HepG2 (cell line): ENCODE measurements at regions not wholly inside any gene's neighbourhood (a gene's known extent, or its start where the extent isn't known, plus 50 kb on each side); places are given as distances from the start of the nearest gene placed in this dataset.

Source experiments
- ATAC-seq: fragments of 200-7000 bp; cut with Tn5 transposase; 3 replicates; pipeline ENCODE4 v1.9.1; 2020; ENCODE audit warnings: mild to moderate bottlenecking, moderate library complexity
- BruUV-seq: library from RNA; stranded (reverse); fragments of 400-500 nt; replicated peaks from 2 replicates; lab custom pipeline; 2021; lab: Mats Ljungman, UMichigan
- CTCF ChIA-PET: fragments of 300-600 bp; formaldehyde crosslinking; extraction: SDS; loops from one replicate; lab custom pipeline; 2021; ENCODE audit warnings: low total read pairs, inconsistent platforms, low intra/inter-chr PET ratio; lab: Yijun Ruan, JAX
- POLR2A ChIA-PET: fragments of 350-600 bp; sonication (Branson Sonifier 250); formaldehyde crosslinking; loops from one replicate; lab custom pipeline; 2020; ENCODE audit warnings: antibody characterized with exemption, inconsistent platforms; lab: Yijun Ruan, JAX
- DNase-seq: peaks from one replicate; pipeline ENCODE4 v3.0.0-alpha.2; 2015; ENCODE audit warnings: low spot score
- FAIRE-seq: peaks from 3 replicates; lab custom pipeline; 2011; peaks lifted over from hg19 to GRCh38; lab: Jason Lieb, UNC
- H2AFZ ChIP-seq: one replicate; pipeline ENCODE4 v1.6.1; 2011; ENCODE audit warnings: low read length, inconsistent platforms
- H3K27ac ChIP-seq: fragments of 300-600 bp; 3 replicates; pipeline ENCODE4 v1.8.0; 2011; ENCODE audit warnings: mixed run types, mild to moderate bottlenecking, mixed read lengths, low read length, inconsistent platforms; ENCODE audit not compliant: insufficient read depth; ENCODE audit errors: extremely low read length
- H3K27me3 ChIP-seq, 2 experiments: fragments of 200-600 bp in 1 of 2; 2 replicates in 1 of 2; 3 replicates in 1 of 2; pipeline versions ENCODE4 v1.6.0 to v1.8.0; 2011; ENCODE audit warnings: low read length in 2 of 2, mild to moderate bottlenecking in 2 of 2, moderate library complexity in 2 of 2, inconsistent platforms in 1 of 2; ENCODE audit not compliant: insufficient read depth in 2 of 2, control insufficient read depth in 1 of 2
- H3K36me3 ChIP-seq, 2 experiments: fragments of 200-600 bp in 1 of 2; replicated peaks in 1 of 2; 2 replicates in 1 of 2; 3 replicates in 1 of 2; pipeline versions ENCODE4 v1.5.1 to v1.8.0; 2011; ENCODE audit warnings: low read length in 2 of 2, inconsistent platforms in 1 of 2; ENCODE audit not compliant: insufficient read depth in 2 of 2, control insufficient read depth in 1 of 2
- H3K4me1 ChIP-seq: 2 replicates; pipeline ENCODE4 v1.5.1; 2012; ENCODE audit warnings: low read length, inconsistent platforms; ENCODE audit not compliant: insufficient read depth
- H3K4me2 ChIP-seq: 2 replicates; pipeline ENCODE4 v1.6.0; 2011; ENCODE audit warnings: low read depth, low read length, inconsistent platforms
- H3K4me3 ChIP-seq, 3 experiments: fragments of 200-600 bp in 1 of 3; sonication (generic), shearing (Covaris generic) in 1 of 3; replicated peaks in 1 of 3; 2 replicates each; pipeline ENCODE4 v1.5.1; 2011 to 2016; ENCODE audit warnings: low read length in 3 of 3, inconsistent platforms in 2 of 3, low read depth in 2 of 3, mild to moderate bottlenecking in 2 of 3, control low read depth in 1 of 3, mixed read lengths in 1 of 3; ENCODE audit not compliant: insufficient read depth in 1 of 3
- H3K79me2 ChIP-seq: one replicate; pipeline ENCODE4 v1.6.1; 2011; ENCODE audit warnings: low read length, inconsistent platforms; ENCODE audit not compliant: insufficient read depth
- H3K9ac ChIP-seq: 2 replicates; pipeline ENCODE4 v1.6.0; 2011; ENCODE audit warnings: mild to moderate bottlenecking, low read depth, low read length, inconsistent platforms; ENCODE audit not compliant: insufficient read depth
- H3K9me3 ChIP-seq: 2 replicates; pipeline ENCODE4 v1.5.1; 2012; ENCODE audit warnings: mild to moderate bottlenecking, low read length
- H4K20me1 ChIP-seq: 2 replicates; pipeline ENCODE4 v1.6.0; 2011; ENCODE audit warnings: inconsistent platforms, mild to moderate bottlenecking, low read length, moderate library complexity; ENCODE audit not compliant: insufficient read depth
- ATF2 ChIP-seq: sonication (generic); formaldehyde crosslinking; IDR thresholded peaks from 2 replicates; pipeline ENCODE4 v1.4.0; 2020; ENCODE audit warnings: missing genetic modification reagents
- BRCA1 ChIP-seq: sonication (generic); formaldehyde crosslinking; IDR thresholded peaks from 2 replicates; pipeline ENCODE4 v1.4.0; 2020; ENCODE audit warnings: missing genetic modification reagents
- ETS1 ChIP-seq: sonication (generic); formaldehyde crosslinking; IDR thresholded peaks from 2 replicates; pipeline ENCODE4 v1.4.0; 2020; ENCODE audit warnings: missing genetic modification reagents
- FOXO1 ChIP-seq: sonication (generic); formaldehyde crosslinking; IDR thresholded peaks from 2 replicates; pipeline ENCODE4 v1.4.0; 2020; ENCODE audit warnings: missing genetic modification reagents
- GMEB1 ChIP-seq: sonication (generic); formaldehyde crosslinking; IDR thresholded peaks from 2 replicates; pipeline ENCODE4 v1.5.1; 2020; ENCODE audit warnings: missing genetic modification reagents, mild to moderate bottlenecking, borderline replicate concordance
- MEIS1 ChIP-seq: sonication (generic); formaldehyde crosslinking; IDR thresholded peaks from 2 replicates; pipeline ENCODE4 v1.9.0; 2021; ENCODE audit warnings: mild to moderate bottlenecking, missing genetic modification reagents, moderate library complexity, borderline replicate concordance
- MIER3 ChIP-seq: IDR thresholded peaks from 2 replicates; pipeline ENCODE4 v1.6.1; 2016; ENCODE audit warnings: missing compliant biosample characterization, borderline replicate concordance
- MTF1 ChIP-seq: sonication (generic); formaldehyde crosslinking; IDR thresholded peaks from 2 replicates; pipeline ENCODE4 v1.5.0; 2020; ENCODE audit warnings: missing genetic modification reagents
- NBN ChIP-seq: fragments of 450-650 bp; conservative IDR thresholded peaks from 2 replicates; pipeline ENCODE4 v1.6.1; 2017
- NR2F6 ChIP-seq, 2 experiments: IDR thresholded peaks; 2 replicates each; pipeline ENCODE4 v1.6.1; 2016; ENCODE audit warnings: antibody characterized with exemption in 1 of 2, mild to moderate bottlenecking in 1 of 2
- PCBP1 ChIP-seq: fragments of 200-400 bp; formaldehyde crosslinking; IDR thresholded peaks from 2 replicates; pipeline ENCODE4 v1.6.1; 2017; ENCODE audit warnings: mild to moderate bottlenecking, low read depth, low read length, borderline replicate concordance
- PHF21A ChIP-seq: sonication (generic); formaldehyde crosslinking; IDR thresholded peaks from 2 replicates; pipeline ENCODE4 v1.5.0; 2020; ENCODE audit warnings: mild to moderate bottlenecking, missing genetic modification reagents
- POLR2AphosphoS5 ChIP-seq: IDR thresholded peaks from 2 replicates; pipeline ENCODE4 v1.6.1; 2012; ENCODE audit warnings: low read depth, low read length
- ZBTB44 ChIP-seq: sonication (generic); formaldehyde crosslinking; IDR thresholded peaks from 2 replicates; pipeline ENCODE4 v1.4.0; 2020; ENCODE audit warnings: missing genetic modification reagents
- ZNF121 ChIP-seq: sonication (generic); formaldehyde crosslinking; IDR thresholded peaks from 2 replicates; pipeline ENCODE4 v1.5.0; 2020; ENCODE audit warnings: mild to moderate bottlenecking, missing genetic modification reagents
- ZNF234 ChIP-seq: sonication (generic); formaldehyde crosslinking; conservative IDR thresholded peaks from 2 replicates; pipeline ENCODE4 v1.5.1; 2020; ENCODE audit warnings: mild to moderate bottlenecking, missing genetic modification reagents
- ZNF276 ChIP-seq: sonication (generic); formaldehyde crosslinking; IDR thresholded peaks from 2 replicates; pipeline ENCODE4 v1.4.0; 2020; ENCODE audit warnings: mild to moderate bottlenecking, low read depth, missing genetic modification reagents
- ZNF367 ChIP-seq: sonication (generic); formaldehyde crosslinking; IDR thresholded peaks from 2 replicates; pipeline ENCODE4 v1.4.0; 2020; ENCODE audit warnings: missing genetic modification reagents, borderline replicate concordance
- ZNF709 ChIP-seq: sonication (generic); formaldehyde crosslinking; IDR thresholded peaks from 2 replicates; pipeline ENCODE4 v1.5.0; 2020; ENCODE audit warnings: mild to moderate bottlenecking, missing genetic modification reagents
- ZNF83 ChIP-seq: sonication (generic); formaldehyde crosslinking; IDR thresholded peaks from 2 replicates; pipeline ENCODE4 v1.4.0; 2020; ENCODE audit warnings: missing genetic modification reagents, mild to moderate bottlenecking, borderline replicate concordance
- WGBS: methylation state at CpG from one replicate; pipeline ENCODE4 v1.1.6; 2017; ENCODE audit warnings: low lambda C conversion rate; 5-methylcytosine and 5-hydroxymethylcytosine counted together
- in situ Hi-C: cut with HindIII; loops from 2 replicates; pipeline ENCODE4 v1.10.0; 2017; ENCODE audit warnings: low pct_unique_long_range_greater_than_20kb; ENCODE audit not compliant: extremely low pct_ligation_motif_present
- intact Hi-C: fragments of 100-400 bp; cut with micrococcal nuclease; formaldehyde crosslinking; loops from one replicate; pipeline ENCODE4 v1.10.0; 2022; ENCODE audit not compliant: unreplicated experiment

- Histone ChIP-seq H3K27ac (no peak overlapping the region), H3K4me2 (no peak overlapping the region), H3K9me3 (no peaks in the 10 kb centered on the region), H4K20me1 (no peaks in the 10 kb centered on the region), H3K4me1 (peaks cover 73% of the 10 kb centered on the region), H3K9ac (no peak overlapping the region), H3K27me3 (peaks cover 0 to 7% of the 10 kb centered on the region in 2 experiments; a peak in 1 of 5 replicates), H3K4me3 (no peak overlapping the region), H3K36me3 (no peaks in the 10 kb centered on the region), H2AFZ (no peak overlapping the region), H3K79me2 (no peaks in the 10 kb centered on the region)
- no TSS peak for BruUV-seq
- ATAC-seq (no peak), DNase-seq (no peak), FAIRE-seq (no peak)
- intact Hi-C loops: no loop called here
- in situ Hi-C loops: no loop called here
- POLR2A ChIA-PET: no interaction called here
- CTCF ChIA-PET: no interaction called here
- TF ChIP-seq PCBP1 (no peak), ZNF367 (CRISPR knock-in tag) (no peak), NBN (no peak), ZNF121 (no peak), ZNF276 (CRISPR knock-in tag) (no peak), MTF1 (CRISPR knock-in tag) (no peak), ATF2 (CRISPR knock-in tag) (no peak), POLR2AphosphoS5 (no peak), FOXO1 (CRISPR knock-in tag) (no peak), ZBTB44 (CRISPR knock-in tag) (no peak), PHF21A (CRISPR knock-in tag) (no peak), ZNF83 (no peak), ETS1 (CRISPR knock-in tag) (no peak), ZNF234 (no peak), MIER3 (CRISPR knock-in tag) (no peak), BRCA1 (CRISPR knock-in tag) (no peak), ZNF709 (no peak), NR2F6 (IDR thresholded peaks at IDR 0.05) (no peak), NR2F6 (CRISPR knock-in tag; IDR thresholded peaks at IDR 0.05) (no peak), GMEB1 (CRISPR knock-in tag) (no peak), MEIS1 (no peak)
- 71% methylated on average over 7 of the region's 16 CpGs for WGBS
Measured at GRCh38 chr15:66647358-66647757, 54.7 kb upstream of the SMAD6 start.
